HCT116 (cell line): ENCODE measurements at regions not wholly inside any gene's neighbourhood (a gene's known extent, or its start where the extent isn't known, plus 50 kb on each side); places are given as distances from the start of the nearest gene placed in this dataset.

Source experiments
- ATF3 ChIP-seq: IDR thresholded peaks from 2 replicates; pipeline ENCODE4 v1.6.1; 2012
- CTCF ChIP-seq, 3 experiments: fragments of 200-600 bp in 1 of 3; sonication (generic) in 1 of 3; IDR thresholded peaks in 2 of 3; conservative IDR thresholded peaks in 1 of 3; 2 replicates each; pipeline ENCODE4 v1.5.1; 2012 to 2017; ENCODE audit warnings: low read depth in 2 of 3, low read length in 2 of 3, antibody characterized with exemption in 1 of 3, borderline replicate concordance in 1 of 3, control low read depth in 1 of 3, mild to moderate bottlenecking in 1 of 3, mixed read lengths in 1 of 3, mixed run types in 1 of 3, moderate library complexity in 1 of 3; ENCODE audit not compliant: insufficient read depth in 1 of 3
- EZH2 ChIP-seq: fragments of 200-600 bp; sonication (generic); IDR thresholded peaks from 2 replicates; pipeline ENCODE4 v1.6.1; 2017; ENCODE audit warnings: antibody characterized with exemption, mixed run types
- FOSL1 ChIP-seq: IDR thresholded peaks from 2 replicates; pipeline ENCODE4 v1.6.1; 2012; ENCODE audit warnings: low read depth
- JUND ChIP-seq: IDR thresholded peaks from 2 replicates; pipeline ENCODE4 v1.6.1; 2012
- MAX ChIP-seq: IDR thresholded peaks from 2 replicates; pipeline ENCODE4 v1.6.1; 2012
- POLR2A ChIP-seq: IDR thresholded peaks from 2 replicates; pipeline ENCODE4 v1.7.0; 2011; ENCODE audit warnings: borderline replicate concordance; ENCODE audit not compliant: insufficient read depth, insufficient read length; ENCODE audit errors: extremely low read depth
- POLR2AphosphoS5 ChIP-seq: IDR thresholded peaks from 2 replicates; pipeline ENCODE4 v1.6.1; 2011; ENCODE audit warnings: mild to moderate bottlenecking, low read depth, low read length, moderate library complexity
- RAD21 ChIP-seq: IDR thresholded peaks from 2 replicates; pipeline ENCODE4 v1.6.1; 2012; ENCODE audit warnings: low read depth, mild to moderate bottlenecking
- REST ChIP-seq: IDR thresholded peaks from 2 replicates; pipeline ENCODE4 v1.6.1; 2012; ENCODE audit warnings: low read depth
- SP1 ChIP-seq: IDR thresholded peaks from 2 replicates; pipeline ENCODE4 v1.6.1; 2012; ENCODE audit warnings: low read depth
- YY1 ChIP-seq: IDR thresholded peaks from 2 replicates; pipeline ENCODE4 v1.6.1; 2011; ENCODE audit warnings: low read length, low read depth, moderate library complexity, mild to moderate bottlenecking; ENCODE audit not compliant: insufficient replicate concordance; ENCODE audit errors: extremely low read depth
- ZBTB33 ChIP-seq: IDR thresholded peaks from 2 replicates; pipeline ENCODE4 v1.6.1; 2011; ENCODE audit warnings: mild to moderate bottlenecking, low read length, moderate library complexity; ENCODE audit not compliant: insufficient replicate concordance; ENCODE audit errors: extremely low read depth
- ZNF274 ChIP-seq: fragments of 200-500 bp; sonication (Bioruptor generic); IDR thresholded peaks from 2 replicates; pipeline ENCODE4 v1.6.1; 2014; ENCODE audit warnings: mild to moderate bottlenecking, low read depth, low read length, inconsistent platforms

- TF ChIP-seq POLR2A (no peak), MAX (no peak), CTCF (IDR thresholded peaks at IDR 0.05 in 2 of 3, conservative IDR thresholded peaks at IDR 0.05 in 1 of 3; ENCODE audit: borderline replicate concordance in 1 of 3, insufficient read depth in 1 of 3, low read depth in 2 of 3, low read length in 2 of 3) (no peak), POLR2AphosphoS5 (no peak), EZH2 (no peak), SP1 (no peak), ZBTB33 (no peak), ATF3 (no peak), REST (no peak), RAD21 (no peak), FOSL1 (no peak), YY1 (no peak), JUND (no peak), ZNF274 (no peak)
These were observed 100.0 kb upstream of the ZNF469 start for GRCh38 chr16:88282564-88283395.
